ENCODE measurements at regions not wholly inside any gene's neighbourhood (a gene's known extent, or its start where the extent isn't known, plus 50 kb on each side); places are given as distances from the start of the nearest gene placed in this dataset.

- Histone ChIP-seq H3K36me3 (ENCODE audit: insufficient read depth, low read length) (no peaks in the 10 kb centered on the region), H3K4me3 (ENCODE audit: insufficient read depth, low read depth, low read length) (no peak overlapping the region), H3K27ac (ENCODE audit: low read depth, low read length) (no peak overlapping the region), H4K20me1 (ENCODE audit: insufficient read depth, low read length) (no peaks in the 10 kb centered on the region), H3K27me3 (ENCODE audit: insufficient read depth, low read length) (no peaks in the 10 kb centered on the region), H3K9me3 (ENCODE audit: insufficient read depth, low read depth, low read length) (no peaks in the 10 kb centered on the region), H3K79me2 (ENCODE audit: insufficient read depth, low read length) (no peaks in the 10 kb centered on the region), H3K4me2 (ENCODE audit: low read length) (no peak overlapping the region), H3K4me1 (ENCODE audit: insufficient read depth, low read length) (no peaks in the 10 kb centered on the region), H2AFZ (ENCODE audit: low read depth, low read length) (no peak overlapping the region), H3K9ac (ENCODE audit: low read length) (no peak overlapping the region)
- H3K27ac Mint-ChIP-seq (ENCODE audit: unreplicated experiment) = no peak overlapping the region
- no peaks in the 10 kb centered on the region for H3K27me3 Mint-ChIP-seq (ENCODE audit: low read depth, unreplicated experiment)
- FAIRE-seq = no peak
- no peak overlapping the region for H3K4me3 Mint-ChIP-seq (ENCODE audit: unreplicated experiment)
- DNase-seq (ENCODE audit: low read depth) = no peak
- H3K4me1 Mint-ChIP-seq (ENCODE audit: low read depth, unreplicated experiment) = peaks cover 2% of the 10 kb centered on the region
- no peaks in the 10 kb centered on the region for H3K9me3 Mint-ChIP-seq (ENCODE audit: unreplicated experiment)
- TF ChIP-seq, protein P1, sequence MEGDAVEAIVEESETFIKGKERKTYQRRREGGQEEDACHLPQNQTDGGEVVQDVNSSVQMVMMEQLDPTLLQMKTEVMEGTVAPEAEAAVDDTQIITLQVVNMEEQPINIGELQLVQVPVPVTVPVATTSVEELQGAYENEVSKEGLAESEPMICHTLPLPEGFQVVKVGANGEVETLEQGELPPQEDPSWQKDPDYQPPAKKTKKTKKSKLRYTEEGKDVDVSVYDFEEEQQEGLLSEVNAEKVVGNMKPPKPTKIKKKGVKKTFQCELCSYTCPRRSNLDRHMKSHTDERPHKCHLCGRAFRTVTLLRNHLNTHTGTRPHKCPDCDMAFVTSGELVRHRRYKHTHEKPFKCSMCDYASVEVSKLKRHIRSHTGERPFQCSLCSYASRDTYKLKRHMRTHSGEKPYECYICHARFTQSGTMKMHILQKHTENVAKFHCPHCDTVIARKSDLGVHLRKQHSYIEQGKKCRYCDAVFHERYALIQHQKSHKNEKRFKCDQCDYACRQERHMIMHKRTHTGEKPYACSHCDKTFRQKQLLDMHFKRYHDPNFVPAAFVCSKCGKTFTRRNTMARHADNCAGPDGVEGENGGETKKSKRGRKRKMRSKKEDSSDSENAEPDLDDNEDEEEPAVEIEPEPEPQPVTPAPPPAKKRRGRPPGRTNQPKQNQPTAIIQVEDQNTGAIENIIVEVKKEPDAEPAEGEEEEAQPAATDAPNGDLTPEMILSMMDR (IDR thresholded peaks at IDR 0.05; ENCODE audit: insufficient read depth, low read depth, low read length) = no peak
- TF ChIP-seq EZH2 (IDR thresholded peaks at IDR 0.05; ENCODE audit: insufficient read depth, low read length) = no peak
- no peaks in the 10 kb centered on the region for H3K36me3 Mint-ChIP-seq (ENCODE audit: low read depth, unreplicated experiment)
These were observed 577.5 kb downstream of the DIPK2A start for GRCh38 chr3:144549166-144549565.

DNA sequence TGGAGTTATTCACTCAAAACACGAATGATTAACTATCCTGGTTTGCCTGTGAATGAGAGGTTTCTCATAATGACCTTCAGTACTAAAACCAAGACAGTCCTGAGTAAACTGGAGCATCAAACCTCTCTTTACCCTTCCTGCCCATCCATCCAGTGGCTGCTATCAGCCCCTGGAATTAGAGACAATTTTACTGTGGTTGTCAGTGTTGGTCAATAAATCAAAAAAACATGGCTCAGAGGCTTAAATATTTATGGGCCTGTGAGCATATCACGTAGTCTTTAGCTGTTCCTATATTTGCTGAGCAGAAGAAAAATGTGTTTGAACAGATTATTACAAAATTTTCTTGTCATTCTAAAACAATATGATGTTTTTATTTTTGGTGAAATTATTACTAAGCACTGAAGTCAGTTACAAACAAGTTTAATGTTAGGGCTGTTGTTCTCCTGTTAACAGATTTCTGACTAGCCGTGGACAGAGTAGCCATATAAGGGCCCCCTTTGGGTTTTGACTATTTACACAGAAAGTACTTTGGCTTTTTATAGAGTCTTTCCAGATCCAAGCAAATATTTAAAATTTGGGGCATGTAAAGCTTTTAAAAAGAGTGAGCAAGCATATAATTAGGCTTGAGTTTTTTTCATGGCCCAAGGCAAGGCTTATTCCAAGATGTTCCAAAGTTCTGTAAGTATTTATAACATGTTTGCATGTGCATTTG is 580.9 kb downstream of the DIPK2A start:
- DNase-seq (ENCODE audit: low read depth) (no peak), FAIRE-seq (no peak)
- no peak overlapping the region for H3K4me2 ChIP-seq (ENCODE audit: low read length)
- H3K27me3 ChIP-seq (ENCODE audit: insufficient read depth, low read length) = no peaks in the 10 kb centered on the region
- Mint-ChIP-seq H3K4me1 (ENCODE audit: low read depth, unreplicated experiment) (peaks cover 2% of the 10 kb centered on the region), H3K27me3 (ENCODE audit: low read depth, unreplicated experiment) (no peaks in the 10 kb centered on the region), H3K9me3 (ENCODE audit: unreplicated experiment) (no peaks in the 10 kb centered on the region), H3K4me3 (ENCODE audit: unreplicated experiment) (no peak overlapping the region), H3K27ac (ENCODE audit: unreplicated experiment) (no peak overlapping the region), H3K36me3 (ENCODE audit: low read depth, unreplicated experiment) (no peaks in the 10 kb centered on the region)
- H3K27ac ChIP-seq (ENCODE audit: low read depth, low read length) = no peak overlapping the region
- H3K9ac ChIP-seq (ENCODE audit: low read length) = no peak overlapping the region
- H3K4me1 ChIP-seq (ENCODE audit: insufficient read depth, low read length) = no peaks in the 10 kb centered on the region
- no peaks in the 10 kb centered on the region for H3K79me2 ChIP-seq (ENCODE audit: insufficient read depth, low read length)
- TF ChIP-seq, protein P1 (IDR thresholded peaks at IDR 0.05; ENCODE audit: insufficient read depth, low read depth, low read length) = no peak
- TF ChIP-seq EZH2 (IDR thresholded peaks at IDR 0.05; ENCODE audit: insufficient read depth, low read length) = no peak
- H3K9me3 ChIP-seq (ENCODE audit: insufficient read depth, low read depth, low read length) = no peaks in the 10 kb centered on the region
- no peak overlapping the region for H3K4me3 ChIP-seq (ENCODE audit: insufficient read depth, low read depth, low read length)
- H2AFZ ChIP-seq (ENCODE audit: low read depth, low read length) = no peak overlapping the region
- no peaks in the 10 kb centered on the region for H3K36me3 ChIP-seq (ENCODE audit: insufficient read depth, low read length)
- H4K20me1 ChIP-seq (ENCODE audit: insufficient read depth, low read length) = no peaks in the 10 kb centered on the region

- Histone ChIP-seq H4K20me1 (ENCODE audit: insufficient read depth, low read length) (no peaks in the 10 kb centered on the region), H3K27ac (ENCODE audit: low read depth, low read length) (no peak overlapping the region), H3K79me2 (ENCODE audit: insufficient read depth, low read length) (no peaks in the 10 kb centered on the region), H3K36me3 (ENCODE audit: insufficient read depth, low read length) (no peaks in the 10 kb centered on the region), H3K9ac (ENCODE audit: low read length) (no peak overlapping the region), H3K4me2 (ENCODE audit: low read length) (no peak overlapping the region), H3K4me3 (ENCODE audit: insufficient read depth, low read depth, low read length) (no peak overlapping the region), H2AFZ (ENCODE audit: low read depth, low read length) (no peak overlapping the region), H3K9me3 (ENCODE audit: insufficient read depth, low read depth, low read length) (no peaks in the 10 kb centered on the region), H3K27me3 (ENCODE audit: insufficient read depth, low read length) (no peaks in the 10 kb centered on the region), H3K4me1 (ENCODE audit: insufficient read depth, low read length) (no peaks in the 10 kb centered on the region)
- FAIRE-seq (no peak), DNase-seq (ENCODE audit: low read depth) (no peak)
- Mint-ChIP-seq H3K9me3 (ENCODE audit: unreplicated experiment) (no peaks in the 10 kb centered on the region), H3K27ac (ENCODE audit: unreplicated experiment) (no peak overlapping the region), H3K4me1 (ENCODE audit: low read depth, unreplicated experiment) (peaks cover 2% of the 10 kb centered on the region), H3K36me3 (ENCODE audit: low read depth, unreplicated experiment) (no peaks in the 10 kb centered on the region), H3K27me3 (ENCODE audit: low read depth, unreplicated experiment) (no peaks in the 10 kb centered on the region), H3K4me3 (ENCODE audit: unreplicated experiment) (no peak overlapping the region)
- TF ChIP-seq EZH2 (IDR thresholded peaks at IDR 0.05; ENCODE audit: insufficient read depth, low read length) = no peak
- TF ChIP-seq, protein P1 (IDR thresholded peaks at IDR 0.05; ENCODE audit: insufficient read depth, low read depth, low read length) = no peak
These were observed 581.7 kb downstream of the DIPK2A start for GRCh38 chr3:144553301-144553700.

All from astrocyte (in vitro differentiated cells and primary cell).